GM20000 (cell line): ENCODE measurements at regions not wholly inside any gene's neighbourhood (a gene's known extent, or its start where the extent isn't known, plus 50 kb on each side); places are given as distances from the start of the nearest gene placed in this dataset.

Source experiments
- DNase-seq: peaks from one replicate; pipeline ENCODE4 v3.0.0; 2012; ENCODE audit warnings: low spot score
- CTCF ChIP-seq: IDR thresholded peaks from 2 replicates; pipeline ENCODE4 v1.5.1; 2012; ENCODE audit warnings: mild to moderate bottlenecking, control low read depth; ENCODE audit errors: extremely low read depth, missing control alignments

- DNase-seq = no peak
- no peak for TF ChIP-seq CTCF
These were observed 71.0 kb downstream of the TMPRSS5 start for GRCh38 chr11:113634940-113635575.

- no peak for TF ChIP-seq CTCF
- DNase-seq = no peak
These were observed 73.1 kb downstream of the TMPRSS5 start for GRCh38 chr11:113632981-113633380.

GRCh38 chr11:113629562-113629961 lies 76.5 kb downstream of the TMPRSS5 start:
- TF ChIP-seq CTCF = no peak
- DNase-seq = no peak

GRCh38 chr11:113628912-113629311 lies 77.2 kb downstream of the TMPRSS5 start:
- TF ChIP-seq CTCF = no peak
- DNase-seq = no peak

GRCh38 chr11:113627946-113628345 lies 78.2 kb downstream of the TMPRSS5 start:
- no peak for TF ChIP-seq CTCF
- no peak for DNase-seq

- no peak for TF ChIP-seq CTCF
- DNase-seq = no peak
These were observed 78.8 kb downstream of the TMPRSS5 start for GRCh38 chr11:113627297-113627696.

GRCh38 chr11:113626736-113627135 lies 79.4 kb downstream of the TMPRSS5 start:
- TF ChIP-seq CTCF = no peak

More at GRCh38 chr11:113626736-113627135, 79.4 kb downstream of the TMPRSS5 start:
- no peak for DNase-seq
